ENCODE measurements at regions not wholly inside any gene's neighbourhood (a gene's known extent, or its start where the extent isn't known, plus 50 kb on each side); places are given as distances from the start of the nearest gene placed in this dataset.

- TF ChIP-seq CTCF (conservative IDR thresholded peaks at IDR 0.05; ENCODE audit: low read depth, low read length) = no peak
- no peak overlapping the region for H3K4me3 ChIP-seq (ENCODE audit: low read depth, low read length)
- no peak for DNase-seq (ENCODE audit: low read depth)
These were observed 59.5 kb upstream of the TMEM215 start for GRCh38 chr9:32723789-32724325.

- no peak for TF ChIP-seq CTCF (conservative IDR thresholded peaks at IDR 0.05; ENCODE audit: low read depth, low read length)
- no peak for DNase-seq (ENCODE audit: low read depth)
- no peak overlapping the region for H3K4me3 ChIP-seq (ENCODE audit: low read depth, low read length)
These were observed 58.1 kb upstream of the TMEM215 start for GRCh38 chr9:32725066-32725860.

DNA sequence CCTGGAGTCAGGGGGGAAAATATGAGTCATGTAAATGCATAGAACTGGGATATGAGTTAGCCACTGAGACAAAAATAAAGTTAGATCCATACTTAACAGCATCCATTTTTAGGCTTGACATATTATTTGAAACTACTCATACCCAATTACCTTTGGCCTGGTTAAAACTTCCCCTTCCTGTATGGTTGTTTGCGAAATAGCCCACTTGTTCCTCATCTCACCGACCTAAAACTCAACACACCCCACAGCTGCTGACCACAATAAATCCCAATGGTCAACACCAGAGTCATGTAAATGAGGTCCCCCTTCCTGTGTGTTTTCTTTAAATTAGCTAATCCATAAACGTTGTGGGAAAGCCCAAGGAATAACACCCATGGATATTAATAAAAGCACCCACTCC, 55.2 kb upstream of the TMEM215 start:
- H3K4me3 ChIP-seq (ENCODE audit: low read depth, low read length) = no peak overlapping the region
- TF ChIP-seq CTCF (conservative IDR thresholded peaks at IDR 0.05; ENCODE audit: low read depth, low read length) = no peak
- DNase-seq (ENCODE audit: low read depth) = no peak
